IMR-90 (cell line): ENCODE measurements at regions not wholly inside any gene's neighbourhood (a gene's known extent, or its start where the extent isn't known, plus 50 kb on each side); places are given as distances from the start of the nearest gene placed in this dataset.

Source experiments
- ATAC-seq: fragments of 200-7000 bp; cut with Tn5 transposase; 2 replicates; pipeline ENCODE4 v1.9.1; 2020; ENCODE audit warnings: low read depth, mild to moderate bottlenecking, moderate library complexity
- BruUV-seq: library from RNA; stranded (reverse); fragments of 400-500 nt; replicated peaks from 2 replicates; lab custom pipeline; 2021; lab: Mats Ljungman, UMichigan
- CTCF ChIA-PET: fragments of 300-600 bp; formaldehyde crosslinking; extraction: SDS; loops from one replicate; lab custom pipeline; 2021; ENCODE audit warnings: antibody characterized with exemption; lab: Yijun Ruan, JAX
- POLR2A ChIA-PET: fragments of 300-600 bp; sonication (Branson Sonifier 250); formaldehyde crosslinking; loops from one replicate; lab custom pipeline; 2022; ENCODE audit warnings: antibody characterized with exemption; ENCODE audit not compliant: unreplicated experiment; lab: Charles Lee
- DNase-seq: peaks from one replicate; pipeline ENCODE4 v3.0.0; 2013
- H2AFZ ChIP-seq: replicated peaks from 2 replicates; pipeline ENCODE3; 2013; ENCODE audit warnings: low read length, mild to moderate bottlenecking; ENCODE audit not compliant: poor library complexity
- H2AK5ac ChIP-seq: 2 replicates; pipeline ENCODE4 v1.6.1; 2013; ENCODE audit warnings: low read depth, low read length, inconsistent platforms
- H2AK9ac ChIP-seq: replicated peaks from 2 replicates; pipeline ENCODE3; 2013; ENCODE audit warnings: mild to moderate bottlenecking, low read depth, low read length, moderate library complexity; ENCODE audit not compliant: poor library complexity
- H2BK120ac ChIP-seq: 2 replicates; pipeline ENCODE4 v1.6.1; 2013; ENCODE audit warnings: low read depth, low read length, inconsistent platforms
- H2BK15ac ChIP-seq: 3 replicates; pipeline ENCODE4 v1.6.1; 2013; ENCODE audit warnings: low read depth, low read length, inconsistent platforms
- H2BK20ac ChIP-seq: 2 replicates; pipeline ENCODE4 v1.6.1; 2013; ENCODE audit warnings: low read depth, mild to moderate bottlenecking, inconsistent platforms, low read length, moderate library complexity
- H2BK5ac ChIP-seq: 2 replicates; pipeline ENCODE4 v1.6.1; 2013; ENCODE audit warnings: mild to moderate bottlenecking, low read depth, low read length, inconsistent platforms; ENCODE audit not compliant: poor library complexity, severe bottlenecking
- H3K14ac ChIP-seq: replicated peaks from 2 replicates; pipeline ENCODE4 v1.6.1; 2013; ENCODE audit warnings: low read depth, low read length, inconsistent platforms
- H3K18ac ChIP-seq: 2 replicates; pipeline ENCODE4 v1.6.1; 2013; ENCODE audit warnings: low read depth, low read length, control low read depth
- H3K23ac ChIP-seq: 2 replicates; pipeline ENCODE4 v1.6.1; 2013; ENCODE audit warnings: low read depth, low read length, inconsistent platforms
- H3K27ac ChIP-seq: 2 replicates; pipeline ENCODE4 v1.5.1; 2013; ENCODE audit warnings: mild to moderate bottlenecking, control low read depth, low read length; ENCODE audit not compliant: insufficient read depth
- H3K27me3 ChIP-seq: 2 replicates; pipeline ENCODE4 v1.6.1; 2013; ENCODE audit warnings: low read length; ENCODE audit not compliant: control insufficient read depth, insufficient read depth
- H3K36me3 ChIP-seq: 2 replicates; pipeline ENCODE4 v1.6.1; 2013; ENCODE audit warnings: low read length, mixed read lengths; ENCODE audit not compliant: control insufficient read depth, insufficient read depth
- H3K4ac ChIP-seq: 2 replicates; pipeline ENCODE4 v1.6.1; 2013; ENCODE audit warnings: low read depth, low read length, inconsistent platforms
- H3K4me1 ChIP-seq: 2 replicates; pipeline ENCODE4 v1.6.1; 2013; ENCODE audit warnings: low read length, mixed read lengths; ENCODE audit not compliant: control insufficient read depth, insufficient read depth
- H3K4me2 ChIP-seq: 2 replicates; pipeline ENCODE4 v1.6.1; 2013; ENCODE audit warnings: low read depth, mild to moderate bottlenecking, control low read depth, low read length, moderate library complexity
- H3K4me3 ChIP-seq: 2 replicates; pipeline ENCODE4 v1.5.1; 2013; ENCODE audit warnings: low read depth, mild to moderate bottlenecking, control low read depth, low read length, moderate library complexity; ENCODE audit not compliant: insufficient read depth
- H3K56ac ChIP-seq: 2 replicates; pipeline ENCODE4 v1.6.1; 2013; ENCODE audit warnings: low read length, inconsistent platforms; ENCODE audit not compliant: insufficient read depth; ENCODE audit errors: extremely low read depth
- H3K79me1 ChIP-seq, 2 experiments: 2 replicates each; pipeline ENCODE4 v1.6.1; 2013; ENCODE audit warnings: low read length in 2 of 2, inconsistent platforms in 1 of 2, low read depth in 1 of 2
- H3K9ac ChIP-seq: 2 replicates; pipeline ENCODE4 v1.6.1; 2013; ENCODE audit warnings: low read depth, low read length, control low read depth
- H3K9me1 ChIP-seq: 2 replicates; pipeline ENCODE4 v1.6.1; 2013; ENCODE audit warnings: low read length, inconsistent platforms; ENCODE audit not compliant: insufficient read depth
- H3K9me3 ChIP-seq: 2 replicates; pipeline ENCODE4 v1.6.1; 2013; ENCODE audit warnings: low read length; ENCODE audit not compliant: control insufficient read depth, insufficient read depth
- H4K20me1 ChIP-seq: 2 replicates; pipeline ENCODE4 v1.6.1; 2013; ENCODE audit warnings: low read length, inconsistent platforms; ENCODE audit not compliant: insufficient read depth
- H4K5ac ChIP-seq: 2 replicates; pipeline ENCODE4 v1.6.1; 2013; ENCODE audit warnings: mild to moderate bottlenecking, low read depth, low read length, control low read depth
- H4K8ac ChIP-seq, 2 experiments: 2 replicates each; pipeline ENCODE4 v1.6.1; 2013; ENCODE audit warnings: low read depth in 2 of 2, low read length in 2 of 2, control low read depth in 1 of 2, inconsistent platforms in 1 of 2
- H4K91ac ChIP-seq: 2 replicates; pipeline ENCODE4 v1.6.1; 2013; ENCODE audit warnings: low read depth, low read length, inconsistent platforms; ENCODE audit not compliant: insufficient read depth
- BHLHE40 ChIP-seq: fragments of 150-350 bp; IDR thresholded peaks from 2 replicates; pipeline ENCODE4 v1.6.1; 2016; ENCODE audit warnings: mild to moderate bottlenecking, low read depth, low read length
- CEBPB ChIP-seq: IDR thresholded peaks from 2 replicates; pipeline ENCODE4 v1.6.1; 2012; ENCODE audit warnings: low read depth, low read length, improper control_type of control experiment
- CTCF ChIP-seq: conservative IDR thresholded peaks from 2 replicates; pipeline ENCODE4 v1.5.1; 2012; ENCODE audit warnings: mild to moderate bottlenecking, low read depth, low read length, improper control_type of control experiment
- MAZ ChIP-seq: IDR thresholded peaks from 2 replicates; pipeline ENCODE4 v1.6.1; 2012; ENCODE audit warnings: low read depth, mild to moderate bottlenecking, low read length, improper control_type of control experiment, moderate library complexity, borderline replicate concordance
- MXI1 ChIP-seq: IDR thresholded peaks from 2 replicates; pipeline ENCODE4 v1.6.1; 2012; ENCODE audit warnings: low read depth, mild to moderate bottlenecking, low read length, moderate library complexity, borderline replicate concordance
- NFE2L2 ChIP-seq: fragments of 150-350 bp; IDR thresholded peaks from 2 replicates; pipeline ENCODE4 v1.6.1; 2016; ENCODE audit warnings: low read depth, mild to moderate bottlenecking, low read length
- POLR2A ChIP-seq: IDR thresholded peaks from 2 replicates; pipeline ENCODE4 v1.6.1; 2012; ENCODE audit warnings: mild to moderate bottlenecking, low read depth, low read length
- RAD21 ChIP-seq: IDR thresholded peaks from 2 replicates; pipeline ENCODE4 v1.6.1; 2012; ENCODE audit warnings: low read length, improper control_type of control experiment
- WGBS, 2 experiments: methylation state at CpG; one replicate each; pipeline versions ENCODE4 v1.1.5 to v1.1.7; 2013; ENCODE audit warnings: missing lambda C conversion rate in 2 of 2; ENCODE audit not compliant: insufficient read length in 1 of 2; ENCODE audit errors: extremely low coverage in 2 of 2; 5-methylcytosine and 5-hydroxymethylcytosine counted together
- dilution Hi-C: fragments of 300-500 bp; cut with HindIII; formaldehyde crosslinking; loops from one replicate; pipeline ENCODE4 v1.14.3; 2018; ENCODE audit warnings: low sequenced_read_pairs; ENCODE audit not compliant: unreplicated experiment
- in situ Hi-C: fragments of 300-500 bp; cut with MboI; formaldehyde crosslinking; loops from 3 replicates; pipeline ENCODE4 v1.14.3; 2019; ENCODE audit warnings: low sequenced_read_pairs, inconsistent platforms, mixed read lengths
- intact Hi-C: fragments of 100-400 bp; cut with micrococcal nuclease; formaldehyde crosslinking; loops from 2 replicates; pipeline ENCODE4 v1.10.0; 2022
- TF ChIP-seq, protein P1 (sequence below): fragments of 150-350 bp; IDR thresholded peaks from 2 replicates; pipeline ENCODE4 v1.6.1; 2017; ENCODE audit warnings: mild to moderate bottlenecking, antibody characterized with exemption, low read length, low read depth

DNA sequence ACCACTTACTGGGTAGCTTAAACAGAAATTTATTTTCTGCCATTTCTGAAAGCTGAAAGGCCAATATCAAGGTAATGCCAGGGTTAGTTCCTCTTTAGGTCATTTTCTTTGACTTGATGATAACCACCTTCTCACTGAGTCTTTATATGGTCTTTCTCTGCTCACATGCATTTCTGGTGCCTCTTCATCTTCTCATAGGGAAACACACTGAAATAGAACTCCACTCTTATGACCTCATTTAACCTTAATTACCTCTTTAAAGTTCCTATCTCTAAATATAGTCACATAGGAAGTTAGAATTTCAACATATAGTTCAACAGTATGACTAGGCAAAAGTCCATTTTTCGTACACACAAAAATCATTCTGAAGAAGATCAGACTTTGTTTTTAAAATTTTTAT lies 616.8 kb upstream of the VRK2 start:
- Histone ChIP-seq H2AFZ (no peak overlapping the region), H2BK5ac (no peak overlapping the region), H2BK15ac (no peak overlapping the region), H4K20me1 (no peaks in the 10 kb centered on the region), H3K79me1 (no peaks in the 10 kb centered on the region), H3K14ac (no peak overlapping the region), H4K91ac (no peak overlapping the region), H3K56ac (no peak overlapping the region), H3K9me3 (no peaks in the 10 kb centered on the region), H2AK9ac (no peak overlapping the region), H3K36me3 (no peaks in the 10 kb centered on the region), H3K9me1 (no peaks in the 10 kb centered on the region), H3K23ac (no peak overlapping the region), H2AK5ac (no peak overlapping the region), H3K9ac (no peak overlapping the region), H2BK20ac (no peak overlapping the region), H4K5ac (no peak overlapping the region), H3K4me3 (no peak overlapping the region), H3K4ac (no peak overlapping the region), H3K4me2 (no peak overlapping the region), H3K4me1 (no peaks in the 10 kb centered on the region), H4K8ac (no peak overlapping the region), H3K27me3 (no peaks in the 10 kb centered on the region), H3K27ac (no peak overlapping the region), H3K18ac (no peak overlapping the region), H2BK120ac (no peak overlapping the region)
- intact Hi-C loops, result no loop called here
- POLR2A ChIA-PET, result no interaction called here
- TF ChIP-seq CTCF, result no peak
- no peak for TF ChIP-seq MXI1
- TF ChIP-seq, protein P1, sequence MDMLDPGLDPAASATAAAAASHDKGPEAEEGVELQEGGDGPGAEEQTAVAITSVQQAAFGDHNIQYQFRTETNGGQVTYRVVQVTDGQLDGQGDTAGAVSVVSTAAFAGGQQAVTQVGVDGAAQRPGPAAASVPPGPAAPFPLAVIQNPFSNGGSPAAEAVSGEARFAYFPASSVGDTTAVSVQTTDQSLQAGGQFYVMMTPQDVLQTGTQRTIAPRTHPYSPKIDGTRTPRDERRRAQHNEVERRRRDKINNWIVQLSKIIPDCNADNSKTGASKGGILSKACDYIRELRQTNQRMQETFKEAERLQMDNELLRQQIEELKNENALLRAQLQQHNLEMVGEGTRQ, result no peak
- no peak for TF ChIP-seq POLR2A
- TF ChIP-seq MAZ, result no peak
- no peak for TF ChIP-seq NFE2L2
- TF ChIP-seq BHLHE40, result no peak
- no peak for TF ChIP-seq RAD21
- no peak for TF ChIP-seq CEBPB
- no TSS peak for BruUV-seq
- CTCF ChIA-PET, result interaction anchor here (0.6 kb wide), 1 partner anchor 302 kb away, joined by 3 read pairs; no protein-coding TSS in a partner anchor
- no peak for DNase-seq
- ATAC-seq, result no peak
- WGBS, 2 experiments, result no CpG with 5 or more reads among the region's 1 CpG
- in situ Hi-C loops, result no loop called here
- dilution Hi-C loops, result no loop called here
